ENCODE measurements at regions not wholly inside any gene's neighbourhood (a gene's known extent, or its start where the extent isn't known, plus 50 kb on each side); places are given as distances from the start of the nearest gene placed in this dataset.
"Not testable (repeated sequence)": the region's sequence is repeated elsewhere in the genome, so short reads cannot be mapped to it uniquely, and the experiment has no call there.

DNA sequence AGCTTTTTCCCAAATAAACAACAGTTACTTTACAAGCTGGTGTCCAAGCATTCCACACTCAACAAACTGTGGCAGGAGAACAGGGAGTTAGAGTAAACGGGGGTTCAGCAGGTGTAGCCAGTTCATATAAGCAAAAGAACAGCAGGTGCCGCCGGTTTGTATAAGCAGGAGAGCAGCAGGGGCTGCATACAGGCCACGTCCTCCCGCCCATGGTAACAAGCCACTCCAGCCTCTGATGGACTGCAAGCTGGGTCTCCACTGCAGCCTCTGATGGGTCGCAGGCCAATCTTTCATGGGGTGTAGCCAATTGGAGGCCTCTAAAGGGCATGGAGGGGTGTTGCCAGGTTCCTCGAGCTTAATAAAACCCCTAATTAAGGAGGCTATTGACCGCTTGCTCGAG lies 189.3 kb downstream of the ANKRD30B start:
- no peak for DNase-seq

DNA sequence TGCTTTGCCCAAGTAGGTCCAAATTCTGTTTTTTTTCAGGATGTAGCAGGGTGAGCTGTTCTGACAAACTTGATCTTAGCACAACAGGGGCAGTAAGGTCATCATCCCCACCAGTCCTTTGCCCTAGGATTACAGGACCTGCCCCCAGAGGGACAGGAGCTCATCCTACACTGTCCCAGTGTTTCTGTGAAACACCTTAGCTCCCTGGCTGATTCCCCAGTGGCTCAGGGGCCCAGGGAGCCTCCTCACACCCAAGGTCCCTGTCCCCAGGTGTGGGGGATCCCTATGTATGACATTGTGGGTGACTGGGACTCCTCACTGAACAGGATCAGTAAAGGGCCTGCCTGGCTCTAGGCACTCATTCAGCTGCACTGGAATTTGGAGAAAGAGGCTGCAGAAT lies 191.2 kb downstream of the ANKRD30B start:
- DNase-seq = no peak

DNA sequence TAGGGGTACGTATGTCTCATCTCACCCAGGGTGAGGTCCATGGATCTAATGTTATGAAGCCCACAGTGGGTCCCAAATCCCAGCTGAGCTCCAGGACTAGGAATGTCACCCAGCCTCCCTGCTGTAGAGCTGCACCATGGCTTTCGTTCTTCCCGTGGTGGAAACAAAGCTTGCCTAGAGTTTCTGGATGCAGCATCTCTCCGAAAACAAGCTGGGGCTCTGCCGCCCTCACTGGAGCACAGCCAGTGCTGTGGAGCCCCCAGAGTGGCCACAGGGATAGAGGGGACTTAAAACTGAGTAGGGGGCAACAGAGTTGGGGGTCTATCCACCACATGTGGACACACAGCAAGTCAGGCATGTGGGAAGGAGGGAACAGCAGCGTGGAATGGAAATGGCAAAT lies 192.1 kb downstream of the ANKRD30B start:
- not testable (repeated sequence) for DNase-seq

DNA sequence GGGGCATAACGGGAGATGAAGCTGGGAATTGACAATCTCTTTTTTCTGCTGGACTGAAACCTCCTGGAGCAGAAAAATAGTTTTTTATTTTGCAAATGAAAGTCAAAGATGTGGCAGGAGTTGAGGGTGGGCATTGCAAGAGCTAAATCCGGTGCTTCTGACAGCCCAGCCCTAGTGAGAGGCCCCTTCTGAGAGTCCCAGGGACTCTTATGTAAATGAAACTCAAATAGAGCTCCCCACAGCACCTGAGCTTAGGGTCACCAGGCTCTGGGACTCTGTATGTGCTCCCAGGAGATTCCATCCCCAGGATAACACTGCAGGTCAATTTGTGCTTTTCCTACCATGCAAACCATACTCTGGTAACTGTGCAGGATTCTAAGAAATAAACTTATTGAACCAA lies 192.8 kb downstream of the ANKRD30B start:
- no peak for DNase-seq

DNA sequence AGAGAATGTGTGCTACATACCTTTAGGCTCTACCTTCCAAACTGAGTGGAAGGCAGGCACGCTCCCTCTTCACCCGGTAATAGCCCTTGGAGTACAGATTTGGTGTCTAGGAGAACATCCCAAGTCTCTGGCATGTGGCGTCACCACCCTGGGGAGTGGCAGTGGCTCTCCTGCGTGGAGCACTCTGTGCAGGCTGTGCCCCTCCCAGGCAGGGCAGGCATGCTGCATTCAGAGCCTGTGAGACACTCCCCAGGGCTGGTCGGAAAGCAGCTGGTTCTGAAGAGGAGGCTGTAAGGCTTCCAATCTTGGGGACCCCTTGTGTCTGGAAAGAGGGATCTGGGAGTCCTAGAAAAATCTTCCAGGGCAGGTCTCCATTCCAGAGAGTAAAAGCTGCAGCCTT lies 193.3 kb downstream of the ANKRD30B start:
- DNase-seq = no peak

DNA sequence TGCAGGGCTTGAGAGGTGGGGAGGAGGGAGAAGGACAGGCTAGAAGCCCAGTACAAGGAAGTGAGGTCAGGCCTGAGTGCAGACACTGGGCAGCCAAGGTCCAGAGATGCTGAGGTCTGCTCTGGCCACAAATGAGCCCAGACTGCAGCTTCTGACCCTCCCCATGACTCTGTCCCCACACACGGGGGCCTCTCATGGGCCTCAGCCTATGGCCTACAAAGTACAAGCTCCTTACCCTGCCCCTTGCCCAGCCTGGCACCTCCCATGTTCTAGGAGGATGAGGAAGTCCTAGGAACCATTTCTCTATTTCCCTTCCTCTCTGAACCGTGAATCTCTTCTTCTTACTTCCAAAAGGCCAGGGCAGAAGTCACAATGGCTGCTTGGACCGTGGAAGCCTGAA lies 193.8 kb downstream of the ANKRD30B start:
- DNase-seq = no peak

DNA sequence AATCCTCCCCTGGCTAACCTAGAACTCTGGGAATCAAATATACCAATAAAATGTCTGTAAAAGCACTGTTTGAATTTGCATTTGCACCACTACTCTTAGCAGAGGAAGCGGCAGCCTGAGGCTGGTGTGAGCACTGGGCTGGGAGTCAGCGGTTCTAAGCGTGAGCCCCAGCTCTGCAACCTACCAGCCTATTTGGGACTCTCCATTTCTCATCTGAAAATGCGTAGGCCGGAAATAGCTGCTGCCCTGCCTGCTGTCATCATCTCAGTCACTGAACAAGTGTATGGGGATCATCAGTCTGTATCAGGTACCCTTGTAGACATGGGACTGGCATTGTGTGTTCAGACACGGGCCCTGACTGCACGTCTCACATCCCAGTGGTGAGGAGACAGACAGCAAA lies 194.3 kb downstream of the ANKRD30B start:
- DNase-seq = no peak

DNA sequence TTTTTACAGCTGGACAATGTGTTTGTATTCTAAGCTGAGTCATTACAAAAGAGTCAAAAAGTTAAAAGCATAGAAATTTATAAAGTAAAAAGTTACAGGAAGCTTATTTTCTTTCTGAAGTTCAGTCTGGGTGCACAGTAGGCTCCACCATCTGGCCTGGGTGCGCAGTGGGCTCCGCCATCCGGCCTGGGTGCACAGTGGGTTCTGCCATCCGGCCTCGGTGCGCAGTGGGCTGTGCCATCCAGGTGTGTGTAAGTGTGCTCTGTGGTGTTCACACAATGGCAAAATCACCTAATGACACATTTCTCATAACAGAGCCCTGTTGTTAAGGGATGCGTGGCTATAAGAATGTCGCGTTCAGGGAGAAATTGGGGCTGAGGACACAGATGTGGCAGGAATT lies 195.5 kb downstream of the ANKRD30B start:
- no peak for DNase-seq

DNA sequence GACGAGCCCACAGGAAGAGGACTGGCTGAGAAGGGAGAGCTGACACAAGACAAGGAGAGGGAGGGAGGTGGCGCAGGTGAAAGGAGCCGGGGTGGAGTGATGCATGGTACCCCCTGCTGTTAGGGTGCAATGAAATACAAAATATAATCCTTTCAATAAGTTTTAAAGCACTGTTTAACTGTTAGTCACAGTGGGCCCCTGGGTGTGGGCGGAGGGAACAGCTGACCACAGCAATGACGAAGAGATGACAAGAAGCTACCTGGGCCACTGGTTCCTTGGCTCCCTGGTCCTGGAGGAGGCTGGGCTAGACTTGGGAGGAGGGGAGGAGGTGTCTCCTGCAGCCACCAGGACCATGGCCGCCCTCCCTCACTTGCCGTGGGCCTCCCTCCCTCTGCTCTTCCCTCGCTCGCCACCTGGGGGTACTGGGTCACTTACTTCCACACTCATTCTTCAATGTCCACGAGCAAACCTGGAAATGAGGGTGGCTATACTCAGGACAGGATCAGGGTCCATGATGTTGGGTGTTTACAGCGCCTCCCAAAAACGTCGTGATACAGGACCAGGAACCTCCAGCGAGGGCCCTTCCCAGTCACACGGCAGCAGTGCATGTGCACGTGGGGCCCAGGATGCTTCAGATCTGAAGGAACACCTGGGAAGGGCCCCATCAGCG lies 196.1 kb downstream of the ANKRD30B start:
- DNase-seq = no peak

DNA sequence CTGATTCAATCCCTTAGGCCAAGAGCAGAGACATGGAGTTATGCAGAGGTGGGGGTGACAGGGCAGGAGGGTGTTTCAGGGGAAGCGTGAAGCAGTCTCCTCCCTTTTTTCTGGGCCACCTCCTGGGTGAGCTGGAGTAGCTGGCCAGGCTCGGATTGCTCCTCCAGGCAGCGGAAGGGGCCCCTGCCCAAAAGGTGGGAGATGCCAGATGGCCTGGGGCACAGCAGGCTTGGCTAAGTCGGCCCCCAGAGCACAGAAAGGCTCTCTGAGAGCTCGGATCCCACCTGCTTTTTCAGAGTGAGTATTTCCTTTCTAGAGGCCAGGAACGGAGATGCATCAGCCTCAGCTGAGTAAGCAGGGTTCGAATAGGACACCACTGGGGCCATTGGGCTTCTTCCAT lies 196.9 kb downstream of the ANKRD30B start:
- no peak for DNase-seq

DNA sequence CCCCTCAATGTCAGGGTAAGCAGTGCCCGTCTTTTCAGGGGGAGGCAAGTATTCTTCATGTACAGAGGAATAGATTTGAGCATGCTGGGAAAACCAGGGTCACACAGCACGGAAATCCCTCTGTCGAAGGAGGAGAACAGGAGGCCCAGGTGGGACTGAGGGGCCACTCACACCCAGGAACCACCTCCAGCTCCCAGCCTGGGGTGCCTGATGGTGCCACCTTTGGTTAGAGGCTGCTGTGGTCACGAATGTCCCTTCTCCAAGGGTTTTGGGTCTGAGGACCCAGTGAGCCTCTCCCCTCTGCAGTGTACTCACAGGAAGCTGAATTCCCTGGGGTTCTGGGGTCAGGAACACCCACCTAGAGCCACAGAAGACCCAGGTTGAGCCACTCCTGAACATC lies 197.3 kb downstream of the ANKRD30B start:
- no peak for DNase-seq

DNA sequence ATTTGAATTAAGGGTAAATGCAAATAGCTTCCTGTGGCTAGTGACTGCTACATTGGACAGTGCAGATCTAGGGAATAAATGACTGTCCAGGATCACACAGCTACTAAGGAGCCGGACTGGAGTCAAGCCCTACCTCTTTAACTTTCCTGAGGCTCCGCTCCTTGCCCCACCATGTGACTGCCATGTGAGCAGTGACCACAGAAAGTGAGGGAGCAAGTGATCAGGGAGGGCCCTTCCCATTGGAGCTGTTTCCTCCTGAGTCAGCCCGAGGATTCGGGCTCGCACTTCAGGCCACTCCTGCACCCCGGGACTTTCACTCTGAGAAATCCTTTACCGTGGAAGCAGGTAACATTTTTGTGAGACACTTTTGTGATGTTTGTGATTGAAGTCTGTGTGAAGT lies 198.0 kb downstream of the ANKRD30B start:
- DNase-seq = no peak

DNA sequence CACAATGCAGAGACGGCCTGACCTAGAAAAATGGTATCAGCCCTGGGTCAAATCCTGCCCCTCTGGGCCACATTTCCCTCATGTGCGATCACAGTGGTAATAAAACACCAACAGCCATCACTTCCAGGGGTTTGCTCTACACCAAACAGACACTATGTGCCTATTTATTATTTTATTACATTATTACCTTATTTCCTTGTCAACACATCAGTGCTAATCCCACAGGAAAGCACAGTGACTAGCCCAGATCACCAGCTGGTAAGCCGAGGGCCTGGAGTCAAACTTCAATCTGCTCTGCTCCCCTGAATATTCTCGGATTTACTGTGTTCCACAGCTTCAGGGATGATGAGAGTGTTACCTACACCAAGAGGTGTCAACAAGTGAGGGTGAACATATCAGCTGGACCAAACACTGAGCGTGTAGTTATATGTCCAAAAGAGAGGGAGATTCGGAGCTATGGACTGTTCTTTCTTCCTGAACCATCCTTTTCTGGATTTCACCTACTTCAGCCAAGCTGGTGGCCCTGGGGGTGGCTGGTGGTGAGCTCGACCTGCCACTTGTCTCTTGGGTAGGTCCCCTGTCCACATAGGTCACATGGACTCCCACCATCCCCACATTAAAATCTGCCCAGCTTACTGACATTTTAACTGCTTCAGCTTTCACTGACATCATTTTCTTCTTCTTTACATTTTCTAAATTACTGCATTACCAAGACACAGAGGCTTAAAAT lies 198.9 kb downstream of the ANKRD30B start:
- DNase-seq = not testable (repeated sequence)

DNA sequence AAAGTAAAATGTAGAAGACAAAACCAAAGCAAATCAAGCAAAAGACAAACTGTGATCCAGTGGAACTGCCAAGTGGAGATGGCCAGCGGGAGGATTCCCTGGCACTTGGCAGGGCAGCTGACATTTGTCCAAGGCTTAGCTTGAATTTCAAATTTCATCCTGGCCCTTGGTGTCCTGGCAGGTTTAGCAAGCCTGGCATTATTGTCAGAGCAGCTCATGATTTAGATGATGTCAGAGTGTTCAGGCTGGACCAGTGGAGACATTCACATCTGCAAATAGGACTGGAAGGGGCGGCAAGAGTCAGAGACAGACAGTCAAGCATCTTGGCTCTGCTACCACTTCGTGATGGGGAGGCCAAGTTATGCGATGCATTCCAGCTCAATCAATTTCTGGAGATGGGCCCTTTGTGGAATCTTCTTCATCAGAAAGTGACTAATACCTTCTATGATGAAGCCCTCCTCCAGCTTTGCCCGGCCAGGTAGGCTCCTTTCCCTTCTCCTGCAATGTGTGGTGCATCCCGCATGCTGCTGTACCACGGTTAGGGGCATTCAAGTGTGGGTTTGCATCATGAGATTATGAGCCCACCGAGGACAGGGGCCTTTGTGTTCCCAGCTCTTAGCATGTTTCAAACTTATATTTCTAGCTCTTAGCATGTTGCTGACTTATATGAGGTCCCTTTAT lies 199.7 kb downstream of the ANKRD30B start:
- DNase-seq = no peak

DNA sequence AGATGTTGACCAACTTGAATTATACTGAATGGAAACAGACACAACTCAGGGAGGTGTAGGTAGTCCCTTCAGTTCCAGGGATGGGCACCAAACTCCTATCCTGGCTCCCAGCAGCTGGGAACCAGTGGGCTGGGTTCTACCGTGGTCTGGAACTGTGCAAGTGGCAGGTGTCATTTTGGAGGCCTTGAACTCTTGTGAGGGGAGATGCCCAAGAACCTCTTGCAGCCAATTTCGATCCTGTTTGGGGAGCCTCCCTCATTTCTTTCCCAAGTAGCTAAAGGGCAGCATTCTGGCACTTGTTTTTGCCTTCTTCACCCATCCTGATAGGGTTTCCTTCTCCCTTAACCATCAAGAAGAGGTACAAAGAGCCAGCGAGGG lies 200.2 kb downstream of the ANKRD30B start:
- DNase-seq = no peak

DNA sequence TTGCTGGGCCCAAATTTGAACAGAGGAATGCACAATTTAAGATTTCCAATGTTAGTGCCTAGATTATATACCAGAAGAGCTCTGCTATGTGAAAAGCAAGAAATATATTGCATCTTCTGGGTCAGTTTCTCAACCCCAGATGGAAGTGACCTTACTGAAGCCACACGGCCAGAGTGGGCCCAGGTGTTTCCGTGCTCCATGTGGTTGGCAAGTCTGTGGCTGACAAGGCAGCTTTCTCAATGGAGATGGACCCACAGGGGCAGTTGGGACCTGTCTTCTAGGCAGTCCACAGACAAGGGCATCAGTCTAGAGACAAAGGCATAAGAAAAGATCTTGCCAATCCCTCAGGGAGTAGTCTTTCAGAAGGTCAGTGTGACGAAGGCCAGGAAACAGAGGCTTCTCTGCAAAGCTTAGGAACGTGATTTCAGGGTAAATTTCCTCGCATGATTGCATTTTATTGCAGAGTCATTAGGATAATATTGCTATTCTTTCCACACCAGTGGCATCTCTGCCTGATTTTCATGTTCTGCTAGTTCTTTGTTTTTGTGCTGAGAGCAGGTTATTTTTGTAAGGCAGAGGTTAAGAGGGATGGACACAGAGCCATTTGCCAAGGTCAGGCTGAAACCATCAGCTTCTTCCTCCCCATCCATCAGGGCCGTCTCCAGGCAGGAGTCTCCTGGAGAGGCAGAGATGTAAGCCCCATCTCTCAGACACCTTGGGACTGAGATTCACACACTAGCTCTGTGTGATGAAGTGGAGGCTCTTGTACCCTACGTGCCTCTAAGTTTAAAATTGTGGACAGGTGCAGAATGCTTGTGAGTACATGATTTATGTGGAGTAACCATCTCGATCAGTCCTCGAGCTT lies 202.1 kb downstream of the ANKRD30B start:
- no peak for DNase-seq

DNA sequence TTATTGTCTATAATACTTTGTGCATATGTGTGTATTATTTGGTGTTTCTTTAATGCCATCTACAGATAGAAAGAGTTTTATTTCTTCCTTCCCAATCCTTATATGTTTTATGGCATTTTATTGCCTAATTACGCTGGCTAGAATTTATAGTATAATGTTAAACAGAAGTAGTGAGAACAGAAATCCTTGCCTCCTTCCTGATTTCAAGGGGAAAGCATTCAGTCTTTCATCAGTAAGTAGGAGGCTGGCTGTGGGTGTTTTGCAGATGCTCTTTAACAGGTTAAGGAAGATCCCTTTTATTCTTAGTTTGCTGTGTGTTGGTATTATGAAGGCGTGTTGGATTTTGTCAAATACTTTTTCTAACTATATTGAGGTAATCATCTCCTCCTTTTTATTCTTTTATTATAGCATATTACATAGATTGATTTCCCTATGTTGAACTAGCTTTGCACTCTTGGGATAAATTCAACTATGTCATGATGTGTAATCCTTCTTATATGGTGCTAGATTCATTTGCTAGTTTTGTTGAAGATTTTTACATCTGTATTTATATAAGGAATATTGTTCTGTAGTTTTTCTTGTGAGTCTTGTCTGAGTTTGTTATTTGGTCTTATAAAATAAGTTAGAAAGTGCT lies 204.6 kb downstream of the ANKRD30B start:
- not testable (repeated sequence) for DNase-seq

DNA sequence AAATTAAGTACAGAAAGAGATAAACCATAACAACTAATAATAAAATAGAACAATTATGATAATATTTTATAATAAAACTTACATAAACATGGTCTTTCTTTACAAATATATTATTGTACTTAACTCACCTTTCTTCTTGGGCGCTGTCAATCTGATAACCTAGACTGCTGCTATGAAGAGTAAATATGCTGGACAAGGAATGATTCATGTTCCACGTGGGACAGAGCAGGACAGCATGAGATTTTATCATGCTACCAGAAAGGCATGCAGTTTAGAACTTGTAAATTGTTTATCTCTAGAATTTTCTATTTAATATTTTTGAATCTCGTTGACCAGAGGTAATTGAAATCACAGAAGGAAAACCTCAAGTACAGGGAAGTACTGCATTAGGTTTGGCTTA lies 210.7 kb downstream of the ANKRD30B start:
- DNase-seq = no peak

DNA sequence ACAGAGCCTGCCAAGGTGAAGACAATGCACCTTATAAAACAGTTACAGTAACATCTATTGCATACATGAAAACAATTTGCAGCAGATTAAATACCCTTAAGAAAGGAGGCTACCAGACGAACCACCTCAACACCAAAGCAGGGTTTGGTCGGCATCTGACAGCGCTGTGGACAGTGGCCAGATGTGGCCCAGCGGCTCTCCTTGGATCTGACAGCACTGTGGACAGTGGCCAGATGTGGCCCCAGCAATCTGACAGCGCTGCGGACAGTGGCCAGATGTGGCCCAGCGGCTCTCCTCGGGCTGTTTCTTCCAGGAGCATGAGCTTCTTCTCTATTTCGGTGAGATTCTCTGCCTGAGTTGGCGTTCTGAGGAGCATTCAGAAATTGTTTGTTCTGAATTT lies 211.6 kb downstream of the ANKRD30B start:
- no peak for DNase-seq

DNA sequence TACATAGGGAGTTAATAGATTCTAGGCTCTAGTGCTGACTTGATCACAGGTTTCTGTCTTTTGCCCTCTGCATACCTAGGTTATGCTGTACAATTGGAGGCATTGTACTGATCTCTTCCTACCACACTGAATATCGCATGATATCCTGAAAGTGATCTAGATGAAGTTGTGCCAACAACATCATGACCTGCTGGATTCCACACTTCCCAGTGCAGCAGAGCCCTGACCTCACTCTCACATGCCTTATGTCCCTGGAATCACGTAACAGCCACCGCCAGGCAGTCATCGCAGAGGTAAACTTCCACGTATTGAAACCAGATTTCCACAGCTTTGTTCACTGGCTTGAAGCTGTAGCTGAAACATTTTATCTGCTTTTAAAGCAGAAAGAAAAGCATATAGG lies 214.0 kb downstream of the ANKRD30B start:
- no peak for DNase-seq

DNA sequence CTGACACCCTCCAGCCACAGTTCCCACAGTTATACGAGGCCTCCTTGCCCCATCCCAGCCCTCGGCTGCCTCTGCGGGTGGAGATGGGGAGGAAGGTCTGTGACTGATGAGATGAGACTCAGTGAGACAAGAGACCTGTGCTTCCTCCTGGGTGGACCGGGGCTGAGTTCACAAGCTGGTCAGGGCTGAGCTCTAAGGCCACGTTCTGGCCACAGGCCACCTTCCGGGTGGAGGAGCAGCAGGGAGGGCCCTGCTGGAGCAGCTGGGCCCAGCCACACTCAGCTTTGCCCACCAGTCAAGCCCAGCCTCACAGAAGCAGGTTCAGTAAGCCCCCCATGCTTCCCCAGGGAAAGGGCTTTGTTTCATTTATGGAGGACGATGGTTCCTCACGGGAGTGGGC lies 214.7 kb downstream of the ANKRD30B start:
- no peak for DNase-seq

DNA sequence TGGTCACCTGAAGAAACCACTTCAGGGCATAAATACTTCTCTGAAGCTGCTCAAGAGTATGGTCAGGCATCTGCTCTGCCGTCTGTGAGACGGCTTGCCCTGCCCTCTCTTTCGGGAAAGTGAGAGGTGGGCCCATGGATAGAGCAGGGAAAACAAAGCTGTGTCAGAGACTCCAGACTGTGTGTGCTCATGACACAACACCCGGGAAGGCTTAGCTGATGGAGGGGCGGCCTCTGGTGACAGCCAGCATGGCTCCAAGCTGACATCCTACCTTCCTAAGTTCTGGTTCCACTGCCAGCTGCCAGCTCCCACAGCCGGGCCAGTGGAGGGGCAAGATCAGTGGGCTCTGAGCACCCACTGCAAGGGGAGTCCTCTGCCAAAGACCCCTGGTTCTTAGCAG lies 215.3 kb downstream of the ANKRD30B start:
- no peak for DNase-seq

DNA sequence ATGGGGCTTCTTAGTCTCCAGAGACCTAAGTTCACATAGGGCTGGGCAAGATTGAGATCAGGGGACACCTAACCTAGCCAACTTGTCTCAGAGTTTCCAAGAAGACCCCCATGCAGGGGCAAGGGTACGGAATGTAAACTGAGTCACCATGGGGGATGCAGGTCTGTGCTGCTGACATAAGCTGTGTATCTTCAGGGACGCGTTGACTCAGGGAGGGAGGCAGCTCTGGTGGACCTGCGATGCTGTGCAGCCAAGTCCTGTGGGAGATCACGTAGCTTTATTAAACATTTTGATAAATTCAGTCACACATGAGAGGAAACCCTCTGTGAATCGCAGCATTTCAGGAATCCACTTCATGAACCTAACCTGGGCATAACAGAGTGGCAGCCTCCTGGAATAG lies 216.0 kb downstream of the ANKRD30B start:
- DNase-seq = no peak

Measured in suppressor macrophage treated with lipopolysaccharide for 1 hour (primary cell).